GM19452 (cell line): ENCODE measurements at regions not wholly inside any gene's neighbourhood (a gene's known extent, or its start where the extent isn't known, plus 50 kb on each side); places are given as distances from the start of the nearest gene placed in this dataset.
"Not testable (repeated sequence)": the region's sequence is repeated elsewhere in the genome, so short reads cannot be mapped to it uniquely, and the experiment has no call there.

Experiments used
- ATAC-seq: cut with Tn5 transposase; IDR thresholded peaks from one replicate; pipeline ENCODE4 v1.9.1; 2021; ENCODE audit not compliant: unreplicated experiment

DNA sequence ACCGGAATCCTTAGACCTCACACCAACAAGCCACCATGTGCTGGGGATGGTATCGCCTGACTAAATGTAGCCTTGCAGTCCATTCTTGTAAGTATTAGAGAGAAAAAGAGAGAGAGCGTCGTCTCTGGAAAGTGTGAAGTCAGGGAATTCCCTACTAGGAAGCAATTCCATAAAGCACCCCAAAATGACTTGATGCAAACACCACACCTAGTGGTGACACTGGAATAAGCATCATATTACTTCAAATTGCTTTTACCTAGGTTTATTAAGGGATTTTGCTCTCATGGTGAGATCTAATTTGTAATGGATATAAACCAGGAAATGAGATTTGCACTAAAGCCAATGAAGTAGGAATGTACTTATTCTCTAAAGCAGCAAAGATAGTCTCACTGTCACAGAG lies 111.4 kb upstream of the METTL9 start:
- ATAC-seq: not testable (repeated sequence)

DNA sequence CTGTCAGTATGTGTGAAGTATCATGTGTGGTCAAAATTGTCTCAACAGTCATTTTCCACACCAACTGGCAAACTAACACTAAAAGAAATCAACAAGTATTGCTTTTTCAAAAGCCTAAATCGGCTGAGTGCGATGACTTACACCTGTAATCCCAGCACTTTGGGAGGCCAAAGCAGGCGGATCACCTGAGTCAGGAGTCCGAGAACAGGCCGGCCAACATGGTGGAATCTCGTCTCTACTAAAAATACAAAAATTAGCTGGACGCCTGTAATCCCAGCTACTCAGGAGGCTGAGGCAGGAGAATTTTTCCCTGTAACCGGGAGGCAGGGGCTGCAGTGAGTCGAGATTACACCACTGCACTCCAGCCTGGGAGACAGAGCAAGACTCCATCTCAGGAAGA lies 100.3 kb upstream of the METTL9 start:
- ATAC-seq: not testable (repeated sequence)

DNA sequence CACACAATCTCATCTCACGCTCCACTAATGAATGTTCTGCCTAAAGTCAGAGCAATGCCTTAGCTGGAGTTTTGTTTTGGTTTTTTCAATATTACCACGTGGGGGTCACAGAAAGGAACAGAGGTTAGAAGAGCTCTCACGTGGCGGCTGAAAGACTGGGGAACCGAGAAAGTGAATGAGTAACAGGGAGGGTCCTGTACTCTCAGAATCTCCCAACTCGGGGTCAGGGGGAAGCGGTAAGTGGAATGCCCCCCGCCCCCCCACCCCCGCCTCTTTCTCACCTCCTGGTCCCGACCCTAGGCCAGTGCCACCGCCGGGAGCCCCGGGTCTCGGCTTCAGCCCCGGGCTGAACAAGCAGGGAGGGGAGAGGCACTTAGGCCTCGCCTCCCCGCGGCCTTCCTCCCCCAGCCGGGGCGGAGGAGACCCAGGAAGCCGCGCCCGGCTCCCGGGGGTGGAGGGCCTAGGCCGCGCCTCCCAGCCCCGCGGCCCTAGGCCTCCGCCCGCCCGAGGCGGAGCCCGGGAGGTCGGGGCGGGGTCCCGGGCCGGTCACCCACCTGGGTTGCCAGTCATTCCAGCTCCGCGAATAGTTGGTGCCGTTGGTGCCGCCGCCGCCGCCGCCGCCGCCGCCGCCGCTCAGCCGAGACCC lies 98.0 kb upstream of the METTL9 start:
- peak; percentile 54 for ATAC-seq

DNA sequence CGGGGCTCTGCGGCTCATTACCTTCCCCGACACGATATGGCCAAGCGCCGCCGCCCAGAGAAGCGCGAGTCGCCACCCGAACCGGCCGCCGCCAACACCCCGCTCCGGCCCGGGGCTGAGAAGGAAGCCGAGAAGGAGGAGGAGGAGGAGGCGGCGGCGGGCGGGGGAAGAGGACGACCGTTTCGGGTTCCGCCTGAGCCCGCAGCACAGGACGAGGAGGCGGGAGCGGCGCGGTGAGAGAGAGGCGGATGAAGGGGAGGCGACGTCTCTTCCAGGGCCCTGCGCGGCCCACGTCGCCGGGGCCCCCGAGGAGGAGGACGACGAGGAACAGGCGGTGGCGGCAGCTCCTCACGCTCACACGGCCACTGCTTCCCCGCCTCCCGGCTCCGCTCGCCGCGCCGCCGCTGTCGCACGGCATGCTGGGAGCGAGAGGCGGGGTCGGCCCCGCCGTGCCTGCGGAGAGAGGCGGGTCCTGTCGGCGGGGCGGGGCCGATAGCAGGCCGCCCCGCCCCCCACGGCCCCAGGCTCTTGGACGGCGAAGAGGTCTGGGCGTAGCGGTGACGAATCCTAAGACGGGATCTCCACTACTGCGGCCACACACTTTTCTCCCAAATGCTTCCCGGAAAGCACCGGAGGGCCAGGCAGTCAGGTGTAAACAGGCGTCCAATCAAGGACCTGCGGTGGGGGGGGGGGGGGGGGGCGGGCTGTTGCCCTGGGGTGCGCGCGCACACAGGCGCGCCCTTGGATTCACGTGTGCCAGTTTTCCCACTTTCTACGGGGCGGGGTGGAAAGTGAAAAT lies 97.3 kb upstream of the METTL9 start:
- peak; percentile 66 for ATAC-seq

DNA sequence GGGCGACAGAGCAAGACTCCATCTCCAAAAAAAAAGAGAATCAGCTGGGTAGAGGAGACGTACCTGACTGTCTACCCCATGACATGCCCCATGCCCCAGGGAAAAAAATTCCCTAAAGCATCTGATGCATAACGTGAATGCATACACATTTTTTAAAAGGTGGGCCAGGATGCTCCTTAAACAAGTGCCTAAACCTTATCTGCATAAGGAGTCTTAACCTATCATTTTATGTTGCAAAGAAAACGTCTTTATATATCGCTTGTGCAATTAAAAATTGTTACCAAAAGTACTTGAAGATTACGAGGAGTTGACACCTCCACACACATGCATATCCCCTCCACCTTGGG lies 95.8 kb upstream of the METTL9 start:
- not testable (repeated sequence) for ATAC-seq

DNA sequence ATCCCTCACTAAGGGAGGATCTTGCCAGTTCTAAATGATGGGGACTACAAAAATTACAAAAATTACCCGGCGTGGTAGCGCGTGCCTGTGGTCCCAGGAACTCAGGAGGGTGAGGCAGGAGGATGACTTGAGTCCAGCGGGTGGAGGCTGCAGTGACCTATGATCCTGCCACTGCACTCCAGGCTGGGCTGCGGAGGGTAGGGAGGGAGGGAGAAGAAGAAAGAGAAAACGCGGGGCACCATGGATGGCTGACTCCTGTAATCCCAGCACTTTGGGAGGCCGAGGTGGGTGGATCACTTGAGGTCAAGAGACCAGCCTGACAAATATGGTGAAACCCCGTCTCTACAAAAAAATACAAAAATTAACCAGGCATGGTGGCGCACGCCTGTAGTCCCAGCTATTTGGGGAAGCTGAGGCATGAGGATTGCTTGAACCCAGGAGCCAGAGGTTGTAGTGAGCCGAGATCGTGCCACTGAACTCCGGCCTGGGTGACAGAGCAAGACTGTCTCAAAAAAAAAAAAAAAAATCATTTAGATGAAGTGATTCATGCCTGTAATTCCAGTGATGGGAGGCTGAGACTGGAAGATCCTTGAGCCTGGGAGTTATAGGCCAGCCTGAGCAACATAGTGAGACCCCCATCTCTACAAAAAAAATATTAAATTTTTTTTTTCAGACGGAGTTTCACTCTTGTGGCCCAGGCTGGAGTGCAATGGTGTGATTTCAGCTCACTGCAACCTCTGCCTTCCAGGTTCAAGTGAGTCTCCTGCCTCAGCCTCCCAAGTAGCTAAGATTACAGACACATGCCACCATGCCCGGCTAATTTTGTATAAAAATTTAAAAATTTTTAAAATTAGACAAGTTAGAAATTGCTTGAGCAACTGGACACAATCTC lies 95.2 kb upstream of the METTL9 start:
- ATAC-seq: not testable (repeated sequence)

DNA sequence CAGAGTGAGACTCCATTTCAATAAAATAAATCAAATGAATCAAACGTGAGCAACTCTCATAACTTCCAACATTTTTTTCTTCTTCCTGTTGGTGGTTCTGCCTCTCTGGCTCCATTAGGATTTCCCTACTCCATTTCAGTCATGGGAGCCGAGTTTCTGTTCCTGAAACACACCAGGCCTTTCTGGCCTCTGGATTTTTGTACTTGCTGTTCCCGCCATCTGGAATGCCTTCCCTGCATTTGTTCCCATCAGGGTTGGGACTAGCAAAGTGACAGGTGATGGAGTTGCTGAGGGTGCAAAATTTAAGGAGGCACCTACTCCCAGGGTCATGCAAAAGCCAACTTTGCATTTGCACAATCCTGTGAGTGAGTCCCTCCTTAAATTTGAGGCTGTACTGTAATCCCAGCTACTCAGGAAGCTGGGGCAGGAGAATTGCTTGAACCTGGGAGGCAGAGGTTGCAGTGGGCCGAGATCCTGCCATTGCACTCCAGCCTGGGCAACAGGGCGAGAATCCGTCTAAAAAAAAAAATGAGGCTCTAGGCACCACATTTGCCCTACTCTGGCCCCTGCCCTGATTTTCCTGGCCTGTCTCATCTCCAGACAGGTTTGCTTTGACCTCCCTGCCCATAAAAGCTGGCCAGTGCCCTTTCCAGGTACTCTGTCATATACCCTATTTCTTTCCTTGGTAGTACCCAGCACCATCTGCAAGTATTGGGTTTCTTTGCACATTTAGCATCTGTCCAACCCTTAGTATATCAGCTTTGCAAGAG lies 93.4 kb upstream of the METTL9 start:
- ATAC-seq: not testable (repeated sequence)

DNA sequence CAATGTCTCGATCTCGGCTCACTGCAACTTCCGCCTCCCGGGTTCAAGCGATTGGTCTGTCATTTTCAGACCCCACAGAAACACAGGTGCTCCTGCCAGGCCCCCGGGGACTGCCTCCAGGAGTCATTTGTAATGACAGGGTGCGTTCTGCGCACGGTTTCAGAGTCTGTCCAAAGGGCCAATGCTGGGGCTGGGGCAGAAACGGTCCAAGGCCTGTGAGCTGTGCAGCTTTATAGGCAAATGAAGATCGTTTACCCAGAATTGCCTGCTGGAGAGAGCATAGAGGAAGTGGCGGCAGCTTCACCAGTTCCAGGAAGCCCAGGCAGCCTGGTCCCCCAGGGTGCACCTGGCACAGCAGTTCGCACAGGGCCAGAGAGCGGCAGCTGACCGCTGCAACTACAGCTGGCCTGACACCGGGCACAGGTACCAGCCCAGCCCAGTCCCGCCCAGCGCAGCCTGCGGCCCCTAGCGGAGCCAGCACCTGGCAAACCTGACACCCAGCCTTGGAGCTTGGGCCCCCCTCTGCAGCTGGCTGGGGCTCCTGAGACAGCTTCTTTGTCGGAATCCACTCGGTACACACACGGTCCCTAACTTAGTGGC lies 92.4 kb upstream of the METTL9 start:
- ATAC-seq: peak; percentile 56

DNA sequence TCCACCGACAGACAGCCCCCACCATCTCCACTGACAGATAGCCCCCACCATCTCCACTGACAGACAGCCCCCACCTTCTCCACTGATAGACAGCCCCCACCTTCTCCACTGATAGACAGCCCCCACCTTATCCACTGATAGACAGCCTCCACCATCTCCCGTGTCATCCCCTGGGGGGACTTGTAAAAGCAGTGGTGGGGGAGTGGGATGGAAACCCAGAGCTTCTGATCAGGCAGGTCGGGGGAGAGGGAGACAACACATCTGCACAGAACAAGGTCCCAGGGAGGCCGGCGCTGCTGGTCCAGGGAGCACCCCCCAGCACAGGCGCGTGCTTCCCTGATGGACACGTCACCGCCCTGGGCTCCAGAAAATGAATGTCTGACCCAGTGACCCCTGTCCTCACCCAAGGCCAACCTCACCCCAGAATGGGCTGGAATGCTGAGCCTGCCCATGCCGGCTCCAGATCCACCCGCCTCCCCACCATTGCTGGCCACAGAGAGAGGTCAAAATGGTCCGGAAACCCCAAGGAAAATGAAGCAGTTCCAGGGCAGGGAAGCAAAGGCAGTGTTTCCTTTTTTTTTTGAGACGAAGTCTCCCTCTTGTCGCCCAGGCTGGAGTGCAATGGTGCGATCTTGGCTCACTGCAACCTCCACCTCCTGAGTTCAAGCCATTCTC lies 91.6 kb upstream of the METTL9 start:
- not testable (repeated sequence) for ATAC-seq

DNA sequence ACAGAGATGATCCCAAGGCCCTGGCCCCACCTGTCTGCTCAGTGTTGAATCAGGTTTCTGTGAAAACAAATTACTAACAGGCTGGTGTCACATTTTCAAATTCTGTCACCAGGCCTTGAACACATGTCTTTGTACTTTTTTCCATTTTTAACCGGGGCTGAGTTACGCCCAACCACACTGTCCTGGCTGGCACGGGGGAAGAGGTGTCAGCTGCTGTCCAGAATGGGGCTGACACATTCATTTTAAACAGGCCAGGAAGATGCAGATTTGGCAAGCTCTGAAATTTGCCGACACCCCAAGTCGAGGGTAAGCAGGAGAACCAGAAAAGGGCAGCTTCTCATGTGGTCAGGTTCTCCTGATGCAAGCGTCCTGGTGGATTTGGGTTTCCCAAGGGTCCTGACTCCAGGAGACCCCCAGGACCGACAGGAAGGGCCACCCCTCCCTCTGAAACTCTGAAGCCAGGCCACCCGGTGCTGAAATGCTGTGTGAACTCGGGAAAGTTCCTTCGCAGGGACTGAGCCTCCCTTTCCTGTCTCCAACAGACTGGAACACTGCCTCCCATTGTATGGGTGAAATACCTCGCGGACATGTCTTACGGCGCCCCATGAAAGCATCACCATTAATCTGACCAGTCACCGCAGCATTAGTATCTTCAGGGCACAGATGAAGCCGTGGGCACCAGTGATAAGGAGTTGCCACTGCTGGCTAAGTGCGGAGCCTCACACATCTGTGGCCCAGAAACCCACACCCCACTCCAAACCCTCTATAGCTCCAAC lies 90.5 kb upstream of the METTL9 start:
- not testable (repeated sequence) for ATAC-seq

DNA sequence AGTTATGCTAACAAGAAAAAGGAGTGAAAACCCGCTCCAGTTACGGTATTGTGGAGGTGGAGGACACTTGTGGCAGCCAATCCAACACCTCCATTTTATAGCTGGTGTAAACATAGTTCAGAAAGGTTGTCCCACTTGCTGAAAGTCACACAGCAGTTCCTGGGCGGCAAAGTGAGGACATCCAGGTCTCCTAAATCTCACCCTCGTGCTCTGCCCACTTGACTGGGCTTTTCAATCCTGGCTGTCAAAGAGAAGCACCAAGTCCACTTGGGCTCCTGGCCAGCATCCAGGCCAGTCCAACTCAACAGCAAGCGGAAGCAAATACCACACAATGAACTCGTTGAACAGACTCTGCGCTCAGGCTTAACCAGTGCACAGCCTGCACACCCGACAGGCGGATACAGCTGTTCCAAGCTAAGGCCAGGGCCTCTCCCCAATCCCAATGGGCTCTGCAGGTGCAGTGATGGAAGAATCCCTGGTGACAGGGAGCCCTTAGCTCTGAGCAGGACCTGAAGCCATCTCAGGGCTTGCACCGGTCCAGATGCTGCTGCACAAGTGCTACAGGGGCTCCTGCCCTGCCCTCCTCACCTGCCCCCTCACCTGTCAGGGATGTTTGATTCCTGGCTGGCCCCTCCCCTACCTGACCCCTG lies 89.8 kb upstream of the METTL9 start:
- ATAC-seq: not testable (repeated sequence)

DNA sequence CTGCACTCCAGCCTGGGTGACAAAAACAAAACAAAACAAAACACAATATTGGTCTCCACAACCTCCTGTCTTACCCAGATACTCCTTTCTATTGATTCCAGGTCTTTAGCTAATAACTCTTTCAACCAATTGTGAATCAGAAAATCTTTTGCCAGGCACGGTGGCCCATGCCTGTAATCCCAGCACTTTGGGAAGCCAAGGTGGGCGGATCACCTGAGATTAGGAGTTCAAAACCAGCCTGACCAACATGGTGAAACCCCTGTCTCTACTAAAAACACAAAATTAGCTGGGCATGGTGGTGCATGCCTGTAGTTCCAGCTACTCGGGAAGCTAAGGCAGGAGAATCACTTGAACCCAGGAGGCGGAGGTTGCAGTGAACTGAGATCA lies 88.5 kb upstream of the METTL9 start:
- not testable (repeated sequence) for ATAC-seq

DNA sequence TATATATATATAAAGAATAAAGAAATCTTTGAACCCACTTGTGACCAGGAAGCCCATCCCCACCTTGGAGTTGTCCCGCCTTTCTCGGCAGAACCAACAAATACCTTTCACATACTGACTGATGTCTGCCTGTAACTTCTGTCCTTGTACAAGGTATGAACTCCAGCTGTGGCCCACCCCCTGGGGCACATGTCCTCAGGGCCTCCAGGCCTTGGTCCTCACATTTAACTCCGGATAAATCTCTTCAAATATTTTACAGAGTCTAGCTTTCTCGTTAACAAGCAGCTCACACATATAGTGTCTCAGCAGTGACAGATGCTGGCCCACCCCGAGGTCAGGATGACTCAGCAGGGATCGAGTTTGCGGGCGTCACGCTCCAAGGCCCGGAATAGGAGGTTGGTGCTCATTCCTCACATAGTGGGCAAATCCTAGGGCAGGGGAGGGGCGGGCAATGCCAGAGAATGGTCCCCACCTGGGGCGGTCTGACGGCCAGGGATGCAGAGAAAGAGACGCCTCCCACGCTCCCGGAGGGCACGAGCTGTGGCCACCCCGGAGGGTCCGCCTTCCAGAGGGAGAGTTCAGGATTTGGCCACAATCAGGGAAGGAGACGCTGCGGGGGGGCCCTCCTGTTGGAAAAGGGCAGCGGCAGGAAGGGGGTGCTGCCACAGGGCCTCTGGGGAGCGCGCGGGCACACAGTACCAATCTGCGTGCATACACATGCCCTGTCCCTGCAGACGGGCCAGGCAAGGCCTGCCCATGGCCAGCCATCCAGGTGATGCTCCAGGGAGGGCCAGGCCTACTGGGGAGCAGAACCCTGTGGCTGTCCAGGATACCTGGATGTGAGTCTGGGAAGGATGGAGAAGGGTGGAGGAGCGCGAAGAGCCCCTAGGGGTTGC lies 87.8 kb upstream of the METTL9 start:
- not testable (repeated sequence) for ATAC-seq

DNA sequence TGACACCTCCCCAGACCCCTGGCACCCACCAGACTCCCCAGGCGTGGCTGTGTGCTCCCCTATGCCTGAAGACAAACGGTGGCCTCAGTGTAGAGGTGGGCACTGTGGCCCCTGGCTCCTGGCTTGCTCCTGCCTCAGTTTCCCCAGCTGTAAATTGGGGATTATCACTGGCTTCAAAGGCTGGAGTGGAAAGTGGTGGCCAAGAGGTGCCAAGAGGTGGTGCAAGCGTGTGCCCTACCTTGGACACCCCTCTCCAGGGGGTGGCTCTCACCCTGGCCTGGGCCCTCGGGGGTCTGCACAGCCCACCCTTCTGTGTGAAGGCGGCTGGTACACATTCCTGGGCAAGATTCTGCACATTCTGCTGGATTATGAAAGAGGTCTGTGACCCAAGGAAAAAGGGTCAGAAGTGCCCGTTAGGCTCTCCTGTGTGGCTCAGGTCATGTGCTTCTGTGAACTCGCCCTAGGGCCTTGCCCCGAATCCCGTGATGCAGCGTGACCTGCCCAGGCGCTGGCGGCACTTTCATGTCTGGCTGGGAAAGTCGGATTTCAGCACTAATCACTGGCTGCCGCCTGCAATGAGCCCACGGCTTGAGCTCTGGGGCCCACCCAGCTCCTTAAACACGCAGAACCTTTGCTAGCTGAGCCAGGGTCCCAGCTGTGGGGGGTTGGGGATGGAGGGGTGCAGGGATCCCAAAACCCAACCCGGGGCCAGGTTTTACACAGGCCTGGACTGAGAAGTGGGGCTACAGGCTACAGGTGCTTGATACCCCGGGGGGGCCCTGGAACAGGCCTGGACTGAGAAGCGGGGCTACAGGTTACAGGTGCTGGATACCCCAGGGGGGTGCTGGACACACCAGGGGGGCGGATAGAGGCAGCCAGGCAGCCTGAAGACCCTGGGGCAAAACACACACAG lies 86.8 kb upstream of the METTL9 start:
- ATAC-seq: not testable (repeated sequence)

DNA sequence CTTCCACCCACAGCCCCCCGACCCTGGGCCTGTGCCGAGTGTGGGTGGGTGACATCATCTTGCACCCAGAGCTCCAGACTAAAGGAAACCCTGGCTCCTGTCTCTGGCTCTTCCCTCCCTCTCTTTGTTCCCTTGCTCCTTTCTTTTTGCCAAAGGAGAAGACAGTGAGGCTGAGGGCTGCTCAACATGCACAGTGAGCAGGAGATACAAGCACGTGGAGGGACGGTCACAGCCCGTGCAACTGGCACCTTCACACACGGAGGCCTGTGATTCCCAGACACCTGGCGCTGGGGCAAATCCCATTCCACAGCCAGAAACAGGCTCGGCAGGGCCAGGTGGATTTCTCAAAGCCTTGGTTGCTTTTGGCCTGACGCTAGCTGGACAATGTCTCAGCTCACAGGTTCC lies 86.0 kb upstream of the METTL9 start:
- ATAC-seq: not testable (repeated sequence)

DNA sequence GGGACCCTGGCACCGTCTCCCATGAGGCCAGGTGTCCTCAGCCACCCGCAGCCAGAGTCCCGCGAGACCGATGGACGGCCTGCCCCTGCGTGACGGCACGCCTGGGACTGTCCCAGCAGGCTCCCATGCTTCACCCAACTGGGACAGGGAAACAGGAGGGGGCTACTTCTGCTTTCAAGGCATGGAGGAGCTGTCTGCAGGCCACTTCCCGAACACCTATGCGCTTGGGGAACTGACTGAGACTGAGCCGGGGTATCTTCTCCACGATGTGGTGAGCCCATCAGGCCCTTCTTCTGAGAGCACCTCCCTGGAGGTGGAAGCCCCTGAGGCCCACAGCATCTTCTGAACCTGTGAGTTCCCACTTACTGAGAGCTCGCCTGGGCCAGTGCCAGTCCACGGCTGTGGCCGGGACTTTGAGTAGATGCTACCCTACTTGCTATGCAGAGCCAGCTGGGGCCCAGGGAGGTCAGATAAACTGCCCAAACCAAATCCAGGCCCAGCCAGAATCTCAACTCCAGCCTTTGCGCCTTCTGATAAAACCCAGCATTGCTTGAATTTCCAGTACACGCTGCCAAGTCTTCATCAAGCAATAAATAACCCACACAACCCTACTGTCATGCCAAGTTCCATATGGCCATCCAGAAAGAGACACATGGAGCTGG lies 85.4 kb upstream of the METTL9 start:
- not testable (repeated sequence) for ATAC-seq
